Muscle layer of colon (tissue), 2 donors: ENCODE measurements at regions not wholly inside any gene's neighbourhood (a gene's known extent, or its start where the extent isn't known, plus 50 kb on each side); places are given as distances from the start of the nearest gene placed in this dataset.

Source experiments
- H3K27ac ChIP-seq: one replicate; pipeline ENCODE4 v1.7.0; 2013; ENCODE audit warnings: low read depth, mild to moderate bottlenecking, low read length, moderate library complexity
- H3K27me3 ChIP-seq, 2 donors: one replicate each; pipeline ENCODE4 v1.7.0; 2013; ENCODE audit warnings: low read length in 2 of 2, mild to moderate bottlenecking in 2 of 2; ENCODE audit not compliant: insufficient read depth in 2 of 2, control insufficient read depth in 1 of 2
- H3K36me3 ChIP-seq: one replicate; pipeline ENCODE4 v1.7.0; 2013; ENCODE audit warnings: mild to moderate bottlenecking, low read length; ENCODE audit not compliant: insufficient read depth
- H3K4me1 ChIP-seq: one replicate; pipeline ENCODE4 v1.7.0; 2013; ENCODE audit warnings: mild to moderate bottlenecking, low read length; ENCODE audit not compliant: insufficient read depth
- H3K4me3 ChIP-seq, 2 donors: one replicate each; pipeline ENCODE4 v1.7.0; 2013; ENCODE audit warnings: low read length in 2 of 2, low read depth in 1 of 2, mild to moderate bottlenecking in 1 of 2, moderate library complexity in 1 of 2
- H3K9ac ChIP-seq: one replicate; pipeline ENCODE4 v1.7.0; 2013; ENCODE audit warnings: low read length
- H3K9me3 ChIP-seq: one replicate; pipeline ENCODE4 v1.7.0; 2013; ENCODE audit warnings: mild to moderate bottlenecking, low read length
- donor health status: abdominal sarcoma.
- donor health status: Adenocarcinoma of cecum.

DNA sequence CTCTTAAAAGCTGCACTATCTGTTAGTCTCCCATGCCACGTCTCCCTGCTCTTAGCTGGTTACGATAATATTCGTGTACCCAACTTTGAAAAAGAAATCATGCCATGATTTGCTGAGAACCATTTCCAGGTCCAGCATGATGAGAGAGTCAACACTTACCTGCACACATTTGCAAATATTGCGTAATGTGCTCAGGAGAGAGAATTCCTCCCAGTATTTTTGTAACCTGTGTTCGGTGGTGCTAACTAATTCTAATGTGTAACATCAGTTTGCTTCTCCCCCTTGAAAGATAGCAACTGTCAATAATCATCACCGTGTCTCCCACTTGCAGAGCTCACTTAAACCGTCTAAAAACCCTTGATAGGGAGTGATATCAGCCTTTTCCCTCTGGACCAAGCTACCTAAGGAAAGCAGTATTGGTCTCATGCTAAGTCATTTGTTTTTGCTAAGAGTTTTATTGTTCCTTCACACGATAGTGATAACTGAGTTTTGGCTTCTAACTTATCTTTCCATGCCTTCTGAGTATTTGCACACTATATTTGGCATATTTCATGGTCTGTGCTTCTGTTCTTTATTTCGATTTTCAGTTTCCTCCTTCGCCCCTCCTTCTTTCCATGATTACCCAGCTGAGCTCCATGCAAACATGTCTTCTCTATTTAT is 61.1 kb upstream of the IRF2BP2 start:
- H3K27me3 ChIP-seq: no peaks in the 10 kb centered on the region
- H3K27ac ChIP-seq: no peak overlapping the region
- H3K9me3 ChIP-seq: no peaks in the 10 kb centered on the region
- H3K4me3 ChIP-seq: no peak overlapping the region
- H3K4me1 ChIP-seq: peaks cover 8% of the 10 kb centered on the region
- no peak overlapping the region for H3K9ac ChIP-seq
- no peaks in the 10 kb centered on the region for H3K36me3 ChIP-seq

DNA sequence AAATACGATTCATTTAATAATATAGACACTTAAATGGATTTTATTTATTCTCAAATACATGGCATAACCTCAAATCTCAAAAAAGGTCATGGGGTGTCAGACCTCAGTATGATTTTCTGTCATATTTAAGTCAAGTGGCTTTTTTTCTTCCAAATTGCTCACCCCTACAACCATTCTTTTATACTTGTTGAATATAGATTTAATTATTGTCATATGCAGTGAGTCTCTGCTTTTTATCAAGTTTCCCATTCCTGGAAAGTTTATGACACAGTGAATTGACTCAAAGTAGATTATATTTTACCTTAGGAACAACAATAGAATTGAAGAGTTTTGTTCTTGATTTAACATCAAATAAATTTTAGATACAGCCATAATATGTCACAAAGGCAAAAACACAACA is 59.5 kb upstream of the IRF2BP2 start:
- no peaks in the 10 kb centered on the region for H3K4me1 ChIP-seq
- H3K9me3 ChIP-seq: no peaks in the 10 kb centered on the region
- H3K27ac ChIP-seq: no peak overlapping the region
- H3K4me3 ChIP-seq: no peak overlapping the region
- no peaks in the 10 kb centered on the region for H3K27me3 ChIP-seq
- H3K36me3 ChIP-seq: no peaks in the 10 kb centered on the region
- no peak overlapping the region for H3K9ac ChIP-seq

- H3K27ac ChIP-seq: no peak overlapping the region
- no peaks in the 10 kb centered on the region for H3K36me3 ChIP-seq
- no peaks in the 10 kb centered on the region for H3K9me3 ChIP-seq
- H3K4me1 ChIP-seq: no peaks in the 10 kb centered on the region
- H3K9ac ChIP-seq: no peak overlapping the region
- H3K4me3 ChIP-seq: no peak overlapping the region
- no peaks in the 10 kb centered on the region for H3K27me3 ChIP-seq
These were observed 58.6 kb upstream of the IRF2BP2 start for GRCh38 chr1:234668577-234668955.

- no peaks in the 10 kb centered on the region for H3K36me3 ChIP-seq
- H3K9me3 ChIP-seq: no peaks in the 10 kb centered on the region
- no peak overlapping the region for H3K9ac ChIP-seq
- H3K4me3 ChIP-seq: no peak overlapping the region
- no peaks in the 10 kb centered on the region for H3K27me3 ChIP-seq
- H3K27ac ChIP-seq: no peak overlapping the region
- H3K4me1 ChIP-seq: no peaks in the 10 kb centered on the region
These were observed 57.9 kb upstream of the IRF2BP2 start for GRCh38 chr1:234667600-234668576.

DNA sequence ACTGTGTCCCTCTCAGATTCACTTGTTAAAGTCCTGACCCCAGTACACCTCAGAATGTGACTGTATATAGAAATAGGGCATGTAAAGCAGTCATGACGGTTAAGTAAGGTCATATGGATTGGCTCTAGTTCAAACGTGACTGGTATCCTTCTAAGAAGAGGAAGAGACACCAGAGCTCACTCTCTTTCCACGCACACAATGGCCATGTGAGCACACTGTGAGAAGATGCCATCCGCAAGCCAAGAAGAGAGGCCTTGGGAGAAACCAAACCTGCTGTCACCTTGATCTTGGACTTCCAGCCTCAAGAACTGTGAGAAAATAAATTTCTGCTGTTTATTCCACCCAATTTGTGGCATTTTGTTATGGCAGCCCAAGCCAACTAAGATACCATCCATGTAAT is 56.8 kb upstream of the IRF2BP2 start:
- no peaks in the 10 kb centered on the region for H3K4me1 ChIP-seq
- H3K9ac ChIP-seq: no peak overlapping the region
- H3K9me3 ChIP-seq: no peaks in the 10 kb centered on the region
- no peaks in the 10 kb centered on the region for H3K27me3 ChIP-seq
- H3K27ac ChIP-seq: no peak overlapping the region
- no peak overlapping the region for H3K4me3 ChIP-seq
- H3K36me3 ChIP-seq: no peaks in the 10 kb centered on the region

DNA sequence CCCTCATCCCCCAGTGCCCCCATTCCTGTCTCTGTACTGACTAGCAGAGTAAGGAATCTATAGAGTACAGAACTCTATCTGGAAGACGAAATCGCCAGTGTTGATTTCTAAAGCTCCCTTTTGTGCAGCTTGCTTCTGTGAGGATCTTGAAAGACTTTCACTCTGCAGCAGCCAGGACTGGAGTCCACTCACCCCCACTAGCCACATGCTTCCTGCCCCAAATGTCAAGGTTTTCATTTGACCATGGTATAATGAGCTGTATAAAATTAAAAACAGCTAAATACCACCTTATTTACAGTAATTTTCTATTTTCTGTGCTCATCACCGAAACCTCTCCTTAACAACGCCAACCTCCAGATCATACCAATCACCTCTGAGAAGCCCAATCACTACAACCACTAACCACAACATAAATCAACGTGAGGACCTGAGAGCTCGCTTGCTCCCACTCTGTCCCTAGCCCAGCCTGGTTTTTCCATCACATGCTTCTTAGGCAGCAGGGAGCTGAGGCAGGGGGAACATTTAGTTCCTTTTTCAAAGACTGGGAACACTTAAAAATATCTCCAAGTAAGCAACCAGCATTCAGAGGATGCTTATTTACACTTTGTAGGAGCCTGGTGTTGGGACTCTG is 56.1 kb upstream of the IRF2BP2 start:
- Histone ChIP-seq H3K9ac (no peak overlapping the region), H3K4me1 (no peaks in the 10 kb centered on the region), H3K27me3 (no peaks in the 10 kb centered on the region), H3K27ac (no peak overlapping the region), H3K4me3 (no peak overlapping the region), H3K9me3 (no peaks in the 10 kb centered on the region), H3K36me3 (no peaks in the 10 kb centered on the region)

GRCh38 chr1:234662148-234662547 is 52.2 kb upstream of the IRF2BP2 start:
- no peaks in the 10 kb centered on the region for H3K27me3 ChIP-seq

DNA sequence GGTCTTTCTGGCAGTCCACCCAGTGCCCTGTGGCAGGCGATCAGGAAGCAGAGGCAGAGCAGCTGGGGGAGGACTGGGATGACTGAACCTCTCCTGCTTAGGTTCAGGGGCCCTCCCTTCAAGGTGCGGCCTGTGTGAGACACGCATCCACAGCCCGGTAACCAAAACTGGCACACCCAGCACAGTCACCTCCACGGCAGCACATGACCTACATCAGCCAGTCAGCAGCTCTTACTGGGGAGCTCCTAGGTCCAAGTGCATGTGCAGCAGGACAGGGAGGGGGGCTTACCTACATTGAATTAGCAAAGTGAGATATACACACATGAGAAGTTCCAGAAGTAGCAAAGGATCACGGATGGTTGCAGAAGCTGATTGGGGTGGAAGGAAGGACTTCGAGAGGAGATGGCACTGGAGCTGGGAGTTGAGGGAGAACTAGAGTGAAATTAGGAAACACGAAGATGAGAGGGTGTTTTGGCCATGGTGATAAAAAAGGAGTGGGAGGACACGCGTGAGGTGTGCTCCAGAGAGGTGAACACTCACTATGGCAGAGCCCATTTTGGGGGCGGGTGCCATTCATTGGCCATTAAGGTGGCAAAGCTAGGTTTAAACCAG is 51.4 kb upstream of the IRF2BP2 start:
- Histone ChIP-seq H3K36me3 (no peaks in the 10 kb centered on the region), H3K27me3 (no peaks in the 10 kb centered on the region), H3K4me1 (no peaks in the 10 kb centered on the region), H3K9me3 (no peaks in the 10 kb centered on the region), H3K27ac (no peak overlapping the region), H3K9ac (no peak overlapping the region), H3K4me3 (no peak overlapping the region)

More at GRCh38 chr1:234662148-234662547, 52.2 kb upstream of the IRF2BP2 start:
- Histone ChIP-seq H3K9me3 (no peaks in the 10 kb centered on the region), H3K4me1 (no peaks in the 10 kb centered on the region), H3K4me3 (no peak overlapping the region), H3K36me3 (no peaks in the 10 kb centered on the region), H3K27ac (no peak overlapping the region), H3K9ac (no peak overlapping the region)

DNA sequence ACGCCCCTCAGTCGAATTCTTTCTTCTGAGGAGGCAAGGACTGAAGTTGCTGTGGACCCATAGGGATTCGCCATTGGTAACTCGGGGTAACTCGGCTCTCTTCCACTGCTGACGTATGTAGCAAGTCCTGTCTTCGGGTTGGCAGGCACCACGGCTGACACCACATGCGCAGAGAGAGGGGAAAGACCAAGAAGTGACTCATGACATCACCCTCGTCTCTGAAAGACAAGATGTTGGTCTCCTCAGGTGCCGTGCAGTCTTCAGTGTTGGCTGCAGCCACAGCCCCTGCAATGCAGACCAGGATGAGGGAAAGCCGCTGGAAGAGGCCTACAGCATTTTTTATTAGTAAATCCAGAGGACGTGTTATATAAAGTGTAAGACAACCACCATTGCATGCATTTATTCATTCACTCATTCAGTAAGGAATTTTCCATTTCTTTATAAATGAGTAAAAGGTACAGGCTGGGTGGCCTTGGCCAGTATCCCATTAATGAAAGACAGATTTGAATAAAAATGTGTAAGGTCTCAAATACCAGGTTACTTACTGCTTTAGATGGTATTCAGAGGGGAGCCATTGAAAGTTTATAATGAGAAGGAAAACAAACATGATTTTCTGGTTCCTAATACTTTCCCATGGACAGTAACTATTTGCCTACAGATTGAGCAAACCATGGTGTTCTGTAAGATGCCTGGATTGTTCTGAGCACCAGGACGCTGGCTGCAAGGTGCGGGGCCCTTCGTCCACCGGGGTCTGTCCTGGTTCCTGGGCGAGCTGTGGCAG is 50.7 kb upstream of the IRF2BP2 start:
- H3K4me1 ChIP-seq: no peaks in the 10 kb centered on the region
- H3K4me3 ChIP-seq: no peak overlapping the region
- no peaks in the 10 kb centered on the region for H3K36me3 ChIP-seq
- H3K27ac ChIP-seq: no peak overlapping the region
- no peaks in the 10 kb centered on the region for H3K27me3 ChIP-seq
- no peak overlapping the region for H3K9ac ChIP-seq
- H3K9me3 ChIP-seq: no peaks in the 10 kb centered on the region
